GM19043 (cell line): ENCODE measurements at regions not wholly inside any gene's neighbourhood (a gene's known extent, or its start where the extent isn't known, plus 50 kb on each side); places are given as distances from the start of the nearest gene placed in this dataset.
"Not testable (repeated sequence)": the region's sequence is repeated elsewhere in the genome, so short reads cannot be mapped to it uniquely, and the experiment has no call there.

Source experiments
- ATAC-seq: cut with Tn5 transposase; IDR thresholded peaks from one replicate; pipeline ENCODE4 v1.9.1; 2021; ENCODE audit warnings: low read depth; ENCODE audit not compliant: unreplicated experiment

DNA sequence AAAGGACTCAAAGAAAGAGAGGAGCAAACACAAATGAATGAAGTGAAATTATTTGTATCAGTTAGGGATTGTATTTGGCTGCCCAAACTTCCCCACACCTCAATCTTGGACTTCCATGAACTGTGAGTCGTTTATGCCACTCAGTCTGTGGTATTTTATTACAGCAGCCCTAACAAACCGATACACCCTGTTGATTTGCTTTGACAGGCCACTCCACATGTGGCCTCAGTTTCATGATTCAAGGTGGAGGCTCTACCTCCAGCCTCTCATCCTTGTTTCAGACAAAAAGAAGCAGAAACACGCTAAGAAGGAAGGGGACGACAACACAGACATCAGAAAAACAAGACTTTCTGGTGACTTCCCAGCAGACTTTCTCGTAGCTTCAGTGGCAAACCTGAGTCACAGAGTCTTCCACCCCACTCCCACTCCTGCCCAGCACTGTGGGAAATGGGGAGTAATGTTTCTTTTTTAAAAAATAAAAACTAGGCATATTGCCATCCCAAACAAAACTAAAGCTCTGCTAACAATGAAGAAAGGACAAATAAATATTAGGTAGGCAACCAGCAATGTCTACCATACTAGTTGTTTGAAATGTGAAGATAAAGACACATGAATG lies 52.2 kb upstream of the ABCA1 start:
- ATAC-seq = no peak

DNA sequence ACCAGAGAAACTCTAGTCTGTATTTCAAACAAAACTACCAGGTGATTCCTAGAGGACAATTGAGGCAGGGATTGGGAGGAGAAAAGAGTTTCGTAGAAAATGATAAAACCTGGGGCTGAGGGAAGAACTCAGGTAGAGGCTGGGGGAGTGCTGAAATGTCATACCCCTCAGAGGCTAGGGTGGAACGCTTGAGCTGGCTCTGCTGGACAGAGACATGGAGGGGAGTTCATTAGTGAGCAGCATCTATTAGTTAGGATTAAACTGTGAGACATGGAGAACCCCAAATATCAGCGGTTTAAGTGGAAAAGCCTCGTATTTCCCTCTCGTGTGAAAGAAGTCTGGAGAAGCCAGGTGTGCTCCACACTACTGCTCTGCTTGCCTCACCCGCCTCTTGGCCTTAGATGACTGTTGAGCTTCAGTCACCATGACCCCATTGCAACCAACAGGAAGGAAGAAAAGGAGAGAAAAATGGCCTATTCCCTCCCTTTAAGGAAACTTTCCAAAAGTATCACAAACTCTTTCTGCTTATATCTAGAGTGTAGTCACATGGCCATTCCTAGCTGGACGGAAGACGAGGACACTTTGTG lies 53.7 kb upstream of the ABCA1 start:
- no peak for ATAC-seq

GRCh38 chr9:104982543-104982942 lies 54.6 kb upstream of the ABCA1 start:
- ATAC-seq = no peak

- ATAC-seq = no peak
Measured at GRCh38 chr9:104983491-104983890, 55.5 kb upstream of the ABCA1 start.

DNA sequence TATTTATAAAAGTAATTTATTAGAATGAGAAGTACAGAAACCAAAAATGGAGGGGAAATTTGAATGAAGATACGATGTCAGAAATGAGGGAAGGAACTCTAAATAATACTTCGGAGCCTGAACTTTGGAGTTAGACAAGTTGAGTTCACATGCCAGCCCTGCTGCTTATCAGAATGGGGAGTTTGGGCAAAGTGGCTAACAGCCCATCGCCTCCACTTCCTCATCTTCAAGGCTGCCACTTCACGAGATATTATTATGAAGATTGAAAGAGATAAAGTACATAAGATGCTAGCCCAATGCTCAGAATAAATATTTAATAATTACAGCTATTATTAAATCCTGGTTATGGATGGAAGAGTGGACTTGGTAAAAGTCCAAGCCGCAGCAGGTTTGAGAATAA lies 56.2 kb upstream of the ABCA1 start:
- ATAC-seq = no peak

DNA sequence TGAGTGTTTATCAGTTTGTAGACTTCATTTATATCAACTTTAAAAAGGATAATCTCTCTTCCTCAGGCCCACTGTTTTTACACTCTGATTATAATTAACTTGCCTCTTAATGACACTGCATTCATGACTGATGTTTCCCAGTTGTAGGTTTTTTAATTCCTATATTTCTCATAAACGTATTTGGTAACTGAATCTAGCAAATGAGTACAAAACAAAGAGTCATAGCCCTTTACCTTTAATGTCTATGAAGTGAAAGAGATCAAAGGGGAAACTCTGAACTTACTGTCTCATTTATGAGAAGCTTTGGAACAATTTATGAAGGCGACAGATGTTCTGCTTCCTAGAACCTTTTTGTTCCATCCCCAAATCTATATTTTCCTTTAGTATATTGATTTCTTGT lies 56.6 kb upstream of the ABCA1 start:
- no peak for ATAC-seq

DNA sequence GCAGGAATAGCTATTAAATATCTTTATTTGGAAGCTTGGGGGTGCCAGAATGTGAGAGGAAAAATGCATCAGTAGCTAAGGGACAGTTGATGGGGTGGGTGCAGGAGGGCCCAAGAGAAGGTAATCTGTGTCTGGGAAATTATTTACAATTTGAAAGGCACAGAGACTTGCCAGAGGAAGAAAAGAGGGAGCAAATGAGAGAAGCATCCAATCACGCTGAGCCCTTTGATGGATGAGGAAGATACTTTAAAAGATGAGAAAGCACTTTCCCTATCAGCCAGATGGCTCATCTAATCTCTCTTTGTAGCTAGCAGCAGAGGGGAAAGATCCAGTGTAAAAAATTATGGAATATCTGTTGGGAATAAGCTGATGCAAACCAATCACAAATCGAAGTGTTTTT lies 57.0 kb upstream of the ABCA1 start:
- no peak for ATAC-seq

DNA sequence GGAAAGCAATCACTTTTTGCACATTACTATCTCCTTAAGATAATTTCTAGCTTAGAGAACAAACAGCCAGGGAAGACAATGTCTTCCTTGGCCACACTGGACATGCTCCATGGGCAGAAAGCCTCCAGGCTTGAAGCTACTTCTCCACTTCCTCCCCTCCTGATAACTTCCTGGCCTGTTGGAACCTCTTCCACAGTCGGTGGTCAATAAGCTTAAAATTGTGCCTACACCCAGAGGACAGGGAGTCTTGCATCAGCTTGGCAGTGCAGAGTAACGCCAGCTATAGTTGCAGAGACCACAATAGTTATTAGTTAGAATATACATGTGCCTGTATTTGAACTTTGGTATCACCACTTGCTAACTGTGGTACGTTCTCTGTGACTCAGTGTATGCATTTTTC lies 58.1 kb upstream of the ABCA1 start:
- ATAC-seq = no peak

- no peak for ATAC-seq
Measured at GRCh38 chr9:104987743-104988142, 59.8 kb upstream of the ABCA1 start.

DNA sequence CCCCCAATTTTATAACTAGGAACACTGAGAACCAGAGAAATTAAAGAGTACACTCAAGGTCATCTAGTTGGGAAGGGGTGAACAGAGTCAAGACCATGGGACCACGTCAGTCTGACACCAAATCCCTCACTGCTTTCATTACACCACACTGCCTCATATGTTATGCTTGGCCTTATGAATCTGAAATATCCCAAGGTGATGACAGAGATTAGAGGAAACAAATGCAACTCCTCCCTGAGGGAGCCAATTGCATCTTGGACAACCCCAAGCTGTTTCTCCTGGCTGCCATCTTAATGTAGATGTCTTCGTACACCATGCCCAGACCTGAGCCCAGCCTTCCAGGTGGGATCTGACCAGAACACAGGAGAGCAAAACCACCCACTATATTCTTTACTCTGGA lies 60.6 kb upstream of the ABCA1 start:
- ATAC-seq = no peak

GRCh38 chr9:104991144-104991953 lies 63.4 kb upstream of the ABCA1 start:
- peak; percentile 80 for ATAC-seq

- no peak for ATAC-seq
Measured at GRCh38 chr9:104992659-104993058, 64.7 kb upstream of the ABCA1 start.

- no peak for ATAC-seq
Measured at GRCh38 chr9:104993291-104993963, 65.5 kb upstream of the ABCA1 start.

DNA sequence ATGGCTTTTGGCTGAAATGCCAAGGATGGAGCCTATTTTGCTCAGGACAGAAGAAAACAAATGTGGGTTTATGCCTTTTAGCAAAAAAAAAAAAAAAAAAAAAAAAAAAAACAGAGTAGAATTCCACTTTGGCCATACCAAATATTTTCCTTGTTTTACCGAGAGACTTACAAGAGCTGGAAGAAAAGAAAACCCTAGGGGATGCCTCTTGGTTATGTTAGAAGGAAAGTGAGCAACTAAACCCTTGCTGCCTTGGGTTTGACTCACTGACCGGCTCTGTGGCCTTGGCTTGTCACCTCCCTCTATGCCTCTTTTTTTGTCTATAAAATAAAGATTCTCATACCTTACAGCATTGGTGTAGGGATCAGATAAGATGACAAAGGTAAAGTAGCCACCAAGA lies 69.6 kb upstream of the ABCA1 start:
- ATAC-seq = no peak

GRCh38 chr9:104999136-104999535 lies 71.2 kb upstream of the ABCA1 start:
- no peak for ATAC-seq

GRCh38 chr9:105000529-105000928 lies 72.6 kb upstream of the ABCA1 start:
- not testable (repeated sequence) for ATAC-seq

- ATAC-seq = no peak
Measured at GRCh38 chr9:105004466-105005090, 76.6 kb upstream of the ABCA1 start.

DNA sequence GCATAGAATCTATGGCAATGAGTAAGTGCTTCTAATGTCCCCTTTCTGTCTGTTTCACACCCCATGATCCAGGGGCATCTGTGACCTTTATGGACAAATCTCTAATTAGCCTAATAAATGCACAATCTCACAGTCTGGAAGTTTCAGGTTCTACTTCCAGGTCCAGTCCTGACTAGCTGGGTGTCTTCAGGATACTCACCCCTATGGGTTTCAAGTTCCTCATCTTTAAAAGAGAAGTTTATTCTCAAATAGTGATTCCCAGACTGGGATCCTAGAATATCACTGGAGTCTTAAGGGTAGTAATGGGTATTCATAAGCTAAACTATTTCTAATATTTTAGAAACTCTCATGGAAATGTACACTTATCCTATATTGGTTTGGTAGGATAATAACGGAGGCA lies 77.2 kb upstream of the ABCA1 start:
- no peak for ATAC-seq

DNA sequence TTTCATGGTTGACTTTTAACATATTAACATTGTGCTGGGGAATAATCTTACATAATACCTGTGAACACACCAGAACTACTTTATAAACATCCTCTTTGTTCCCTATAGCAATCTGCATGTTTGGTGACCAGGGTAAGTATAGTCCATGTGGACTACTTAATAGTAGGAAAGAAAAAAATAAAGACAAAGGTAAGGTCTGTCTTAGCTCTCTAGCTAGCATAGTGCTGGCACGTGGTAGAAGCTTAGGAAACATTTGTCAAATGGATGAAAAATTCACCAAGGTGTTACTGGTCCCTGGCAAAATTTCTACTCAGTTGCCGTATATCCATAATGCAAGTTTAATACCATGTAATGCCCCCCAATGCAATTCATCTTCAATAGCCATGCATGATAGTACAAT lies 78.6 kb upstream of the ABCA1 start:
- ATAC-seq = no peak

DNA sequence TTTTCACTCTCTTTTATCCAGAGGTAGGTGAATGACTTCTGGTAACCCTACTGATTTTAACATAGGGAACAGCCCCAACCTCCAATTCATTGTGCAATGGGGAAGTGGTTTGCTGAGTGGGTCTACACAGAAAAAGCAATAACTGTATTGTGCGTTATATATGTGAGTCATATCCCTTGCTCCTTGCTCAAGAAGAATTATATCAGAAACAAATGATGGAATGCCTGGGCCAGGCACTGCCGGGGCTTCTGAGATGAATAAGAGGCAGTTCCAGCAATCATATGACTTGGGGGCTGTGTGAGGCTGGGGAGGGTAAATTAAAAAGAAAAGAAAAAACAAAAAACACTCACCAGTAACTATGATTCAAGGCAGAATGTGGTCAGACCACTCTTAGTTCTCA lies 79.2 kb upstream of the ABCA1 start:
- ATAC-seq = no peak

DNA sequence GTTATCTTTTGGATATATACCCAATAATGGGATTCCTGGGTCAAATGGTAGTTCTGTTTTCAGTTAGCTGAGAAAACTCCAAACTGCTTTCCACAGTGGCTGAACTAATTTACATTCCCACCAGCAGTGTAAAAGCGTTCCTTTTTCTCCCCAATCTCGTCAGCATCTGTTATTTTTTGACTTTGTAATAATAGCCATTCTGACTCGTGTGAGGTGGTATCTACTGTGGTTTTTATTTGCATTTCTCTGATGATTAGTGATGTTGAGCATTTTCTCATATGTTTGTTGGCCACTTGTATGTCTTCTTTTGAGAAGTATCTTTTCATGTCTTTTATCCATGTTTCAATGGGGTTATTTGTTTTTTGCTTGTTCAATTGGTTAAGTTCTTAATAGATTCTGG lies 82.1 kb upstream of the ABCA1 start:
- not testable (repeated sequence) for ATAC-seq
